Left ventricle myocardium inferior (tissue), 1 donor: ENCODE measurements at regions not wholly inside any gene's neighbourhood (a gene's known extent, or its start where the extent isn't known, plus 50 kb on each side); places are given as distances from the start of the nearest gene placed in this dataset.

Experiments used
- DNase-seq: peaks from one replicate; pipeline ENCODE4 v3.0.0-alpha.2; 2020
- H3K27ac ChIP-seq: fragments of 200-600 bp; replicated peaks from 2 replicates; pipeline ENCODE4 v1.8.0; 2021
- H3K27me3 ChIP-seq: fragments of 200-600 bp; 2 replicates; pipeline ENCODE4 v1.8.0; 2021; ENCODE audit warnings: low read depth
- H3K36me3 ChIP-seq: fragments of 200-600 bp; 2 replicates; pipeline ENCODE4 v1.8.0; 2021
- H3K4me1 ChIP-seq: fragments of 200-600 bp; 2 replicates; pipeline ENCODE4 v1.8.0; 2021
- H3K4me3 ChIP-seq: fragments of 200-600 bp; 2 replicates; pipeline ENCODE4 v1.8.0; 2021; ENCODE audit warnings: mild to moderate bottlenecking, moderate library complexity
- H3K9me3 ChIP-seq: fragments of 200-600 bp; replicated peaks from 2 replicates; pipeline ENCODE4 v1.8.0; 2021
- CTCF ChIP-seq: fragments of 200-600 bp; IDR thresholded peaks from 2 replicates; pipeline ENCODE4 v1.8.0; 2021; ENCODE audit warnings: antibody characterized with exemption, mild to moderate bottlenecking, borderline replicate concordance
- intact Hi-C: fragments of 100-400 bp; cut with micrococcal nuclease; formaldehyde crosslinking; loops from one replicate; pipeline ENCODE4 v1.11.0; 2022
- donor health status: DM: no; HTN: yes; CAD: no; lungs with severe emphysema.

- no peaks in the 10 kb centered on the region for H3K4me1 ChIP-seq
- H3K27me3 ChIP-seq = no peaks in the 10 kb centered on the region
- intact Hi-C loops = no loop called here
- H3K4me3 ChIP-seq = no peak overlapping the region
- no peak for TF ChIP-seq CTCF
- no peak for DNase-seq
- H3K36me3 ChIP-seq = no peaks in the 10 kb centered on the region
- H3K27ac ChIP-seq = no peak overlapping the region
- H3K9me3 ChIP-seq = peaks cover under 1% of the 10 kb centered on the region
Measured at GRCh38 chr9:788777-789176, 52.7 kb upstream of the DMRT1 start.
